ENCODE measurements at regions not wholly inside any gene's neighbourhood (a gene's known extent, or its start where the extent isn't known, plus 50 kb on each side); places are given as distances from the start of the nearest gene placed in this dataset.

DNA sequence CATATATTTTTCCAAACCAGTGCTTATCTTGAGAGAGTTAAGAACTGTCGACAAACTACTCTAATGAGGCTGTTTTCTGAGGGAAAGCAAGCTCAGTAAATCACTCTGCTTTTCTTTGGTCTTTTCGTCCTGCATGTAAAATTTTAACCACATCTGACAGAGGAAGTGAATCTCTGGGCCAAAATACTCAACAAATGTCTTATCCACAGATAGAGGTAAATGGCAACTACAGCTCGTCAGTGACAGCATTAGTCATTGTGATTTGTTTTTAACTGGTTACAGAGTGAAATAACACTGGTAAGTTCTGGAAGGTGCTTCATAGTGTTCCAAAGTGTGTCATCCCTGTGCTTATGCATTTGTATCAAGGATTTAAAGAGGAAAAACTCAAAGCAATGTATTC is 82.6 kb upstream of the SLC8A1 start:
- Histone ChIP-seq H3K4me1 (ENCODE audit: control insufficient read depth in 2 of 2, insufficient read depth in 1 of 2, low read depth in 1 of 2, low read length in 2 of 2) (peaks cover 0 to 8% of the 10 kb centered on the region in 2 donors), H2BK15ac (ENCODE audit: low read length) (no peak overlapping the region), H4K91ac (ENCODE audit: low read depth, low read length, poor library complexity) (no peak overlapping the region), H3K4ac (ENCODE audit: low read length) (no peak overlapping the region), H3K18ac (ENCODE audit: low read length) (no peak overlapping the region), H2BK12ac (ENCODE audit: low read length) (no peak overlapping the region), H3K4me3 (ENCODE audit: low read length in 2 of 2) (no peak overlapping the region), H3K9ac (ENCODE audit: low read depth, low read length, poor library complexity) (no peak overlapping the region), H4K8ac (ENCODE audit: low read depth, low read length) (no peak overlapping the region), H2BK5ac (ENCODE audit: low read length) (no peak overlapping the region), H3K14ac (ENCODE audit: low read length) (no peak overlapping the region), H3K27ac (replicated peaks; ENCODE audit: low read length) (no peak overlapping the region), H2AK5ac (ENCODE audit: low read depth, low read length) (no peak overlapping the region), H3K27me3 (ENCODE audit: control insufficient read depth in 3 of 3, insufficient read depth in 3 of 3, low read depth in 1 of 3, low read length in 3 of 3) (no peaks in the 10 kb centered on the region), H2BK120ac (ENCODE audit: low read depth, low read length) (no peak overlapping the region), H3K9me3 (replicated peaks in 1 of 2; ENCODE audit: control insufficient read depth in 2 of 2, insufficient read depth in 1 of 2, low read depth in 1 of 2, low read length in 2 of 2) (no peaks in the 10 kb centered on the region), H2AFZ (ENCODE audit: low read length) (peak overlapping the region; percentile 47), H3K23ac (ENCODE audit: low read depth, low read length, poor library complexity) (no peak overlapping the region), H3K4me2 (ENCODE audit: insufficient read depth, low read length, poor library complexity, severe bottlenecking) (no peak overlapping the region), H3K36me3 (replicated peaks in 1 of 2; ENCODE audit: control insufficient read depth in 2 of 2, insufficient read depth in 2 of 2, low read length in 2 of 2) (no peaks in the 10 kb centered on the region), H3K79me1 (ENCODE audit: low read depth, low read length) (no peaks in the 10 kb centered on the region)
- DNase-seq (ENCODE audit: low spot score), result no peak
- WGBS, 2 donors (ENCODE audit: extremely low coverage in 2 of 2, insufficient read length in 2 of 2, insufficient replicate concordance in 1 of 2), result no CpG with 5 or more reads among the region's 3 CpGs

DNA sequence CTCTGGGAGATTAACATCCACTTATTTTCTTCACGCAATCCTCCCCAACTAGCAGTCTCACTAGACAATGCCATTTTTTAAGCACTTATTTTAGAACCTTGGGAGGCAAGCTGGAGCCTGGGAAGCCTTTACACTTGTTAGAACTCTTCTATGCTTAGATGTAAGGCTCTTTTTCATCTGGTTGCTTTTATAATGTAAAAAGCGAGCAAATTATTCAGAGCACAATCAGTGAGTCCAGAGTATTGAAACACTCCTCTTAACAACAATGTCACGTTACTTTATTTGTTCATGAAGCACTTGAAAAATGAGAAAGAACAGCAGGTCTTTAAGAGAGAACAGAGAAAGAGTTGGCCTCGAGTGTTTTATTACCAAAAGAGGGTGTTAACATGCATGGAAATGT is 84.1 kb upstream of the SLC8A1 start:
- H2BK12ac ChIP-seq (ENCODE audit: low read length), result no peak overlapping the region
- H2AK5ac ChIP-seq (ENCODE audit: low read depth, low read length), result no peak overlapping the region
- H3K36me3 ChIP-seq (replicated peaks in 1 of 2; ENCODE audit: control insufficient read depth in 2 of 2, insufficient read depth in 2 of 2, low read length in 2 of 2), result no peaks in the 10 kb centered on the region
- H4K8ac ChIP-seq (ENCODE audit: low read depth, low read length), result no peak overlapping the region
- peak overlapping the region; percentile 31 for H2AFZ ChIP-seq (ENCODE audit: low read length)
- no peaks in the 10 kb centered on the region for H3K27me3 ChIP-seq (ENCODE audit: control insufficient read depth in 3 of 3, insufficient read depth in 3 of 3, low read depth in 1 of 3, low read length in 3 of 3)
- H3K23ac ChIP-seq (ENCODE audit: low read depth, low read length, poor library complexity), result no peak overlapping the region
- H3K4me3 ChIP-seq (ENCODE audit: low read length in 2 of 2), result no peak overlapping the region
- no peaks in the 10 kb centered on the region for H3K9me3 ChIP-seq (replicated peaks in 1 of 2; ENCODE audit: control insufficient read depth in 2 of 2, insufficient read depth in 1 of 2, low read depth in 1 of 2, low read length in 2 of 2)
- no peak overlapping the region for H3K9ac ChIP-seq (ENCODE audit: low read depth, low read length, poor library complexity)
- no peak overlapping the region for H4K91ac ChIP-seq (ENCODE audit: low read depth, low read length, poor library complexity)
- H3K4ac ChIP-seq (ENCODE audit: low read length), result no peak overlapping the region
- H3K4me1 ChIP-seq (ENCODE audit: control insufficient read depth in 2 of 2, insufficient read depth in 1 of 2, low read depth in 1 of 2, low read length in 2 of 2), result peaks cover 0 to 8% of the 10 kb centered on the region in 2 donors
- no CpG with 5 or more reads among the region's 4 CpGs for WGBS, 2 donors (ENCODE audit: extremely low coverage in 2 of 2, insufficient read length in 2 of 2, insufficient replicate concordance in 1 of 2)
- H3K4me2 ChIP-seq (ENCODE audit: insufficient read depth, low read length, poor library complexity, severe bottlenecking), result no peak overlapping the region
- no peak overlapping the region for H2BK120ac ChIP-seq (ENCODE audit: low read depth, low read length)
- H2BK15ac ChIP-seq (ENCODE audit: low read length), result no peak overlapping the region
- no peak overlapping the region for H3K18ac ChIP-seq (ENCODE audit: low read length)
- H3K79me1 ChIP-seq (ENCODE audit: low read depth, low read length), result no peaks in the 10 kb centered on the region
- DNase-seq (ENCODE audit: low spot score), result no peak
- H3K27ac ChIP-seq (replicated peaks; ENCODE audit: low read length), result no peak overlapping the region
- H2BK5ac ChIP-seq (ENCODE audit: low read length), result no peak overlapping the region
- no peak overlapping the region for H3K14ac ChIP-seq (ENCODE audit: low read length)

DNA sequence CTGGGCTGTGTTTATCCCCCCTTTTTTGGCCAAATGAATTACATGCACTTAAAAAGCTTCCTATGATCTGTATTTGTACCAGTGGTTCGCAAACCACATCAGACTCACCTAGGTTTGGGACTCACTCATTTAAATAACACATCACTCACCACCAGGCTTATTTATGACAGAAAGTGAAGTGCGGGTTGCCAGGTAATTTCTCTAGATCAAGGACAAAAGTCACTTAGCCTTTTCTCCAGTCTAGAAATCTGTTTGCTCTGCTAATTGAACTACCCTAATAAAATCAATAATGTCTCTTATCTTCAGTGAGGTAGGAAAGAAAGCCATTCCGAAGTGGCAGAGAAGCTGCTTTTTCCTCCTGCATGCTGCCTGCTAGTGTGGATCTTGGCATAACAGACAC is 88.1 kb upstream of the SLC8A1 start:
- no peak overlapping the region for H2AFZ ChIP-seq (ENCODE audit: low read length)
- H3K36me3 ChIP-seq (replicated peaks in 1 of 2; ENCODE audit: control insufficient read depth in 2 of 2, insufficient read depth in 2 of 2, low read length in 2 of 2), result no peaks in the 10 kb centered on the region
- H3K9me3 ChIP-seq (replicated peaks in 1 of 2; ENCODE audit: control insufficient read depth in 2 of 2, insufficient read depth in 1 of 2, low read depth in 1 of 2, low read length in 2 of 2), result no peaks in the 10 kb centered on the region
- H3K27ac ChIP-seq (replicated peaks; ENCODE audit: low read length), result no peak overlapping the region
- no peak overlapping the region for H2BK120ac ChIP-seq (ENCODE audit: low read depth, low read length)
- WGBS, 2 donors (ENCODE audit: extremely low coverage in 2 of 2, insufficient read length in 2 of 2, insufficient replicate concordance in 1 of 2), result no CpG with 5 or more reads among the region's 3 CpGs
- no peak overlapping the region for H4K91ac ChIP-seq (ENCODE audit: low read depth, low read length, poor library complexity)
- H3K4me1 ChIP-seq (ENCODE audit: control insufficient read depth in 2 of 2, insufficient read depth in 1 of 2, low read depth in 1 of 2, low read length in 2 of 2), result peaks cover 0 to 5% of the 10 kb centered on the region in 2 donors
- no peak overlapping the region for H2BK5ac ChIP-seq (ENCODE audit: low read length)
- no peak overlapping the region for H3K9ac ChIP-seq (ENCODE audit: low read depth, low read length, poor library complexity)
- H4K8ac ChIP-seq (ENCODE audit: low read depth, low read length), result no peak overlapping the region
- no peak overlapping the region for H3K4ac ChIP-seq (ENCODE audit: low read length)
- no peak overlapping the region for H3K14ac ChIP-seq (ENCODE audit: low read length)
- no peaks in the 10 kb centered on the region for H3K27me3 ChIP-seq (ENCODE audit: control insufficient read depth in 3 of 3, insufficient read depth in 3 of 3, low read depth in 1 of 3, low read length in 3 of 3)
- no peak for DNase-seq (ENCODE audit: low spot score)
- no peak overlapping the region for H2BK12ac ChIP-seq (ENCODE audit: low read length)
- no peak overlapping the region for H2BK15ac ChIP-seq (ENCODE audit: low read length)
- H3K4me2 ChIP-seq (ENCODE audit: insufficient read depth, low read length, poor library complexity, severe bottlenecking), result no peak overlapping the region
- no peaks in the 10 kb centered on the region for H3K79me1 ChIP-seq (ENCODE audit: low read depth, low read length)
- H3K4me3 ChIP-seq (ENCODE audit: low read length in 2 of 2), result no peak overlapping the region
- H3K18ac ChIP-seq (ENCODE audit: low read length), result no peak overlapping the region
- H2AK5ac ChIP-seq (ENCODE audit: low read depth, low read length), result no peak overlapping the region
- no peak overlapping the region for H3K23ac ChIP-seq (ENCODE audit: low read depth, low read length, poor library complexity)

- Histone ChIP-seq H3K79me1 (ENCODE audit: low read depth, low read length) (no peaks in the 10 kb centered on the region), H3K4me3 (ENCODE audit: low read length in 2 of 2) (no peak overlapping the region), H2AFZ (ENCODE audit: low read length) (no peak overlapping the region), H2AK5ac (ENCODE audit: low read depth, low read length) (no peak overlapping the region), H3K9ac (ENCODE audit: low read depth, low read length, poor library complexity) (no peak overlapping the region), H3K4me1 (ENCODE audit: control insufficient read depth in 2 of 2, insufficient read depth in 1 of 2, low read depth in 1 of 2, low read length in 2 of 2) (no peaks in the 10 kb centered on the region), H3K27ac (replicated peaks; ENCODE audit: low read length) (no peak overlapping the region), H2BK5ac (ENCODE audit: low read length) (no peak overlapping the region), H3K36me3 (replicated peaks in 1 of 2; ENCODE audit: control insufficient read depth in 2 of 2, insufficient read depth in 2 of 2, low read length in 2 of 2) (no peaks in the 10 kb centered on the region), H4K91ac (ENCODE audit: low read depth, low read length, poor library complexity) (no peak overlapping the region), H3K23ac (ENCODE audit: low read depth, low read length, poor library complexity) (no peak overlapping the region), H3K4ac (ENCODE audit: low read length) (no peak overlapping the region), H2BK15ac (ENCODE audit: low read length) (no peak overlapping the region), H3K18ac (ENCODE audit: low read length) (no peak overlapping the region), H2BK120ac (ENCODE audit: low read depth, low read length) (no peak overlapping the region), H3K14ac (ENCODE audit: low read length) (no peak overlapping the region), H3K4me2 (ENCODE audit: insufficient read depth, low read length, poor library complexity, severe bottlenecking) (no peak overlapping the region), H3K27me3 (ENCODE audit: control insufficient read depth in 3 of 3, insufficient read depth in 3 of 3, low read depth in 1 of 3, low read length in 3 of 3) (no peaks in the 10 kb centered on the region), H3K9me3 (replicated peaks in 1 of 2; ENCODE audit: control insufficient read depth in 2 of 2, insufficient read depth in 1 of 2, low read depth in 1 of 2, low read length in 2 of 2) (no peaks in the 10 kb centered on the region), H2BK12ac (ENCODE audit: low read length) (no peak overlapping the region), H4K8ac (ENCODE audit: low read depth, low read length) (no peak overlapping the region)
- WGBS, 2 donors (ENCODE audit: extremely low coverage in 2 of 2, insufficient read length in 2 of 2, insufficient replicate concordance in 1 of 2), result no CpG with 5 or more reads among the region's 2 CpGs
- no peak for DNase-seq (ENCODE audit: low spot score)
These were observed 91.5 kb upstream of the SLC8A1 start for GRCh38 chr2:40543381-40543780.
